Vagina (tissue), 2 donors: ENCODE measurements at regions not wholly inside any gene's neighbourhood (a gene's known extent, or its start where the extent isn't known, plus 50 kb on each side); places are given as distances from the start of the nearest gene placed in this dataset.
"Not testable (repeated sequence)": the region's sequence is repeated elsewhere in the genome, so short reads cannot be mapped to it uniquely, and the experiment has no call there.

ENCODE experiments used
- DNase-seq, 2 donors: peaks; one replicate each; pipeline ENCODE4 v3.0.0-alpha.2; 2017; ENCODE audit errors: extremely low spot score in 2 of 2
- H3K27ac ChIP-seq: fragments of 200-600 bp; sonication (generic); one replicate; pipeline ENCODE4 v1.5.1; 2019
- H3K27me3 ChIP-seq: fragments of 200-600 bp; sonication (generic); one replicate; pipeline ENCODE4 v1.5.1; 2019
- H3K36me3 ChIP-seq, 2 donors: fragments of 200-600 bp; sonication (generic); one replicate each; pipeline ENCODE4 v1.5.1; 2017 to 2019
- H3K4me1 ChIP-seq: fragments of 200-600 bp; sonication (generic); one replicate; pipeline ENCODE4 v1.5.1; 2019
- H3K4me3 ChIP-seq, 2 donors: fragments of 200-600 bp; sonication (generic); 1 replicate in 1 of 2; 2 replicates in 1 of 2; pipeline ENCODE4 v1.5.1; 2016 to 2019
- H3K9me3 ChIP-seq: fragments of 200-600 bp; sonication (generic); one replicate; pipeline ENCODE4 v1.5.1; 2019
- POLR2A ChIP-seq, 2 donors: fragments of 450-650 bp; IDR thresholded peaks; one replicate each; pipeline ENCODE4 v1.6.1; 2017; ENCODE audit warnings: antibody characterized with exemption in 2 of 2, mild to moderate bottlenecking in 2 of 2, moderate library complexity in 2 of 2
- POLR2AphosphoS5 ChIP-seq, 2 donors: sonication (generic); formaldehyde crosslinking; IDR thresholded peaks; one replicate each; pipeline ENCODE4 v1.9.0; 2017; ENCODE audit warnings: antibody characterized with exemption in 2 of 2, mild to moderate bottlenecking in 2 of 2, low read depth in 1 of 2; ENCODE audit not compliant: insufficient read depth in 1 of 2
- intact Hi-C: fragments of 100-400 bp; cut with DNase I; formaldehyde crosslinking; loops from one replicate; pipeline ENCODE4 v1.15.1; 2023
- TF ChIP-seq, protein P1 (sequence below), 3 experiments: fragments of 450-650 bp in 2 of 3; fragments of 200-600 bp in 1 of 3; sonication (generic) in 1 of 3; IDR thresholded peaks; one replicate each; pipeline ENCODE4 v1.5.1; 2017 to 2019; ENCODE audit warnings: antibody characterized with exemption in 3 of 3, mild to moderate bottlenecking in 2 of 3, moderate library complexity in 2 of 3

DNA sequence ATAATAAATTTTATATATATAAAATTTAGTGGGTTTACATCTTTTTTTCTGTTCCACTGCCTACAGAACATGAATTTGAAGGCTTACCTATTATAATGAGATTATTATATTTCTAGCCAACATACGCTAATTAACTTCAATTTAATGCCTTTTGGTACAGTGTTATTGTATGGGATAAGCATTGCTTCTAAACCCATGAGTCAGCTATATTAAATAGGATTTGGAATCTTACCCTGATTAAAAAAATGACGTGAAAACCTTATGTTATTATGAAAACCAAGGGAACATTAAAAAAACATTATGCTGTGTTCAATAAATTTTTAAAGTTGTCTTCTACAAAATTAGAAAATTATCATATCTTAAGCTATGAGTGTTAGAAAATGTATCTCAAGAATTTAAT, 334.0 kb upstream of the RGS17 start:
- intact Hi-C loops, result no loop called here

GRCh38 chr6:153449279-153449678, 318.2 kb upstream of the RGS17 start:
- no peak for DNase-seq
- intact Hi-C loops, result no loop called here
- H3K27me3 ChIP-seq, result no peaks in the 10 kb centered on the region

More for the DNA sequence above, 334.0 kb upstream of the RGS17 start:
- Histone ChIP-seq H3K27ac (no peak overlapping the region), H3K4me1 (no peaks in the 10 kb centered on the region), H3K9me3 (no peaks in the 10 kb centered on the region), H3K4me3 (no peak overlapping the region), H3K36me3 (no peaks in the 10 kb centered on the region), H3K27me3 (no peaks in the 10 kb centered on the region)
- DNase-seq, result no peak
- TF ChIP-seq POLR2A (IDR thresholded peaks at IDR 0.05) (no peak), POLR2AphosphoS5 (IDR thresholded peaks at IDR 0.05; ENCODE audit: insufficient read depth in 1 of 2, low read depth in 1 of 2) (no peak)
- TF ChIP-seq, protein P1, sequence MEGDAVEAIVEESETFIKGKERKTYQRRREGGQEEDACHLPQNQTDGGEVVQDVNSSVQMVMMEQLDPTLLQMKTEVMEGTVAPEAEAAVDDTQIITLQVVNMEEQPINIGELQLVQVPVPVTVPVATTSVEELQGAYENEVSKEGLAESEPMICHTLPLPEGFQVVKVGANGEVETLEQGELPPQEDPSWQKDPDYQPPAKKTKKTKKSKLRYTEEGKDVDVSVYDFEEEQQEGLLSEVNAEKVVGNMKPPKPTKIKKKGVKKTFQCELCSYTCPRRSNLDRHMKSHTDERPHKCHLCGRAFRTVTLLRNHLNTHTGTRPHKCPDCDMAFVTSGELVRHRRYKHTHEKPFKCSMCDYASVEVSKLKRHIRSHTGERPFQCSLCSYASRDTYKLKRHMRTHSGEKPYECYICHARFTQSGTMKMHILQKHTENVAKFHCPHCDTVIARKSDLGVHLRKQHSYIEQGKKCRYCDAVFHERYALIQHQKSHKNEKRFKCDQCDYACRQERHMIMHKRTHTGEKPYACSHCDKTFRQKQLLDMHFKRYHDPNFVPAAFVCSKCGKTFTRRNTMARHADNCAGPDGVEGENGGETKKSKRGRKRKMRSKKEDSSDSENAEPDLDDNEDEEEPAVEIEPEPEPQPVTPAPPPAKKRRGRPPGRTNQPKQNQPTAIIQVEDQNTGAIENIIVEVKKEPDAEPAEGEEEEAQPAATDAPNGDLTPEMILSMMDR (IDR thresholded peaks at IDR 0.05), result no peak

DNA sequence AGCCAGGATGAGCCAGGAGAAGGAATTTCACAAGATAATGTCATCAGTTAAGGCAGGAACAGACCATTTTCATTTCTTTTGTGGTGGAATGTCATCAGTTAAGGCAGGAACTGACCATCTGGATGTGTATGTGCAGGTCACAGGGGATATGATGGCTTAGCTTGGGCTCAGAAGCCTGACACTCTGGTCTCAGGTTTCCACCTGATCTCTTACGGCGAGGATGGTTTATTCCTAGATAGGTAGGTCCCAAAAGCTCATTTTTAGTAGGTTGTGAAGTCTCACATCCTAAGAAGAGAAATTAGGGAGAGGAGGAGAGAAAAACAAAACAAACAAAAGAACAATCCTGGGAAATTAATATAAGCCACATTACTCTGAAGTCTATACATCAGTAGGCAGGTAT, 311.7 kb upstream of the RGS17 start:
- H3K36me3 ChIP-seq, DNase-seq, H3K27ac ChIP-seq, H3K4me3 ChIP-seq, H3K4me1 ChIP-seq, H3K27me3 ChIP-seq, H3K9me3 ChIP-seq, intact Hi-C loops: not testable (repeated sequence)

More at GRCh38 chr6:153449279-153449678, 318.2 kb upstream of the RGS17 start:
- TF ChIP-seq POLR2A (IDR thresholded peaks at IDR 0.05), result no peak
- TF ChIP-seq, protein P1 (IDR thresholded peaks at IDR 0.05), result no peak
- no peak for TF ChIP-seq POLR2AphosphoS5 (IDR thresholded peaks at IDR 0.05; ENCODE audit: insufficient read depth in 1 of 2, low read depth in 1 of 2)
- no peak overlapping the region for H3K4me3 ChIP-seq
- H3K4me1 ChIP-seq, result no peaks in the 10 kb centered on the region
- H3K27ac ChIP-seq, result no peak overlapping the region
- no peaks in the 10 kb centered on the region for H3K36me3 ChIP-seq
- no peaks in the 10 kb centered on the region for H3K9me3 ChIP-seq

- Histone ChIP-seq H3K36me3 (no peaks in the 10 kb centered on the region), H3K4me1 (no peaks in the 10 kb centered on the region), H3K4me3 (no peak overlapping the region), H3K27ac (no peak overlapping the region), H3K9me3 (no peaks in the 10 kb centered on the region), H3K27me3 (no peaks in the 10 kb centered on the region)
- no peak for TF ChIP-seq POLR2AphosphoS5 (IDR thresholded peaks at IDR 0.05; ENCODE audit: insufficient read depth in 1 of 2, low read depth in 1 of 2)
- TF ChIP-seq, protein P1 (IDR thresholded peaks at IDR 0.05), result no peak
- TF ChIP-seq POLR2A (IDR thresholded peaks at IDR 0.05), result no peak
- no peak for DNase-seq
- intact Hi-C loops, result no loop called here
Observed at GRCh38 chr6:153442096-153442495, 311.0 kb upstream of the RGS17 start.

DNA sequence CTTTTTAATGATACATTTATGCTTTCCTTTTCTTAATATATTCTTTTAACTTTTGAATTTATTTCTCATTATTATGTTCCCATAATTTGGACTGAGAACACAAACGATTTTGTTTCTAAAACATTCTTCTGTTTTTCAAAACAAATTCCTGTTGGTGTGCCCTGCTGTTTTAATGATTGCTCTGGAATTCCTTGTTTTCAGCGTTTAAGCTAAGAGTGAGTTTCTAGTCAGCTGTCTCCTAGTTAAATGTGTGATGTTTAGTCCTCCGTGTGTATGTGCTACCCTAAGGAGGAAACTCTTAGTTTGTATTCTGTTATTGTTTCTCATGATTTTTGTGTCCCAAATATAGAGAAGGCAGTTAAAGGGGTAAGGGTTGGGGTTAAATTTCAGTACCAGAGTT, 306.1 kb upstream of the RGS17 start:
- TF ChIP-seq, protein P1 (IDR thresholded peaks at IDR 0.05), result no peak
- TF ChIP-seq POLR2A (IDR thresholded peaks at IDR 0.05) (no peak), POLR2AphosphoS5 (IDR thresholded peaks at IDR 0.05; ENCODE audit: insufficient read depth in 1 of 2, low read depth in 1 of 2) (no peak)
- Histone ChIP-seq H3K9me3 (no peaks in the 10 kb centered on the region), H3K27me3 (no peaks in the 10 kb centered on the region), H3K36me3 (no peaks in the 10 kb centered on the region), H3K4me3 (no peak overlapping the region), H3K27ac (no peak overlapping the region), H3K4me1 (no peaks in the 10 kb centered on the region)
- intact Hi-C loops, result no loop called here
- DNase-seq, result no peak

- DNase-seq, result no peak
- no peaks in the 10 kb centered on the region for H3K27me3 ChIP-seq
- H3K27ac ChIP-seq, result no peak overlapping the region
- intact Hi-C loops, result no loop called here
- no peaks in the 10 kb centered on the region for H3K9me3 ChIP-seq
- H3K36me3 ChIP-seq, result no peaks in the 10 kb centered on the region
- H3K4me1 ChIP-seq, result no peaks in the 10 kb centered on the region
- no peak overlapping the region for H3K4me3 ChIP-seq
- TF ChIP-seq POLR2AphosphoS5 (IDR thresholded peaks at IDR 0.05; ENCODE audit: insufficient read depth in 1 of 2, low read depth in 1 of 2) (no peak), POLR2A (IDR thresholded peaks at IDR 0.05) (no peak)
- TF ChIP-seq, protein P1 (IDR thresholded peaks at IDR 0.05), result no peak
Observed at GRCh38 chr6:153436351-153436750, 305.3 kb upstream of the RGS17 start.
